GM12873 (cell line): ENCODE measurements at regions not wholly inside any gene's neighbourhood (a gene's known extent, or its start where the extent isn't known, plus 50 kb on each side); places are given as distances from the start of the nearest gene placed in this dataset.

Experiments used
- TF ChIP-seq, protein P1 (sequence below): IDR thresholded peaks from 2 replicates; pipeline ENCODE4 v1.5.1; 2012; ENCODE audit warnings: low read depth, mild to moderate bottlenecking, moderate library complexity, low read length, control low read depth; ENCODE audit not compliant: insufficient read depth; ENCODE audit errors: missing control alignments

GRCh38 chr4:156710365-156711192, 261.0 kb downstream of the PDGFC start:
- TF ChIP-seq, protein P1, sequence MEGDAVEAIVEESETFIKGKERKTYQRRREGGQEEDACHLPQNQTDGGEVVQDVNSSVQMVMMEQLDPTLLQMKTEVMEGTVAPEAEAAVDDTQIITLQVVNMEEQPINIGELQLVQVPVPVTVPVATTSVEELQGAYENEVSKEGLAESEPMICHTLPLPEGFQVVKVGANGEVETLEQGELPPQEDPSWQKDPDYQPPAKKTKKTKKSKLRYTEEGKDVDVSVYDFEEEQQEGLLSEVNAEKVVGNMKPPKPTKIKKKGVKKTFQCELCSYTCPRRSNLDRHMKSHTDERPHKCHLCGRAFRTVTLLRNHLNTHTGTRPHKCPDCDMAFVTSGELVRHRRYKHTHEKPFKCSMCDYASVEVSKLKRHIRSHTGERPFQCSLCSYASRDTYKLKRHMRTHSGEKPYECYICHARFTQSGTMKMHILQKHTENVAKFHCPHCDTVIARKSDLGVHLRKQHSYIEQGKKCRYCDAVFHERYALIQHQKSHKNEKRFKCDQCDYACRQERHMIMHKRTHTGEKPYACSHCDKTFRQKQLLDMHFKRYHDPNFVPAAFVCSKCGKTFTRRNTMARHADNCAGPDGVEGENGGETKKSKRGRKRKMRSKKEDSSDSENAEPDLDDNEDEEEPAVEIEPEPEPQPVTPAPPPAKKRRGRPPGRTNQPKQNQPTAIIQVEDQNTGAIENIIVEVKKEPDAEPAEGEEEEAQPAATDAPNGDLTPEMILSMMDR: no peak

- TF ChIP-seq, protein P1: no peak
Measured at GRCh38 chr4:156705311-156705710, 266.3 kb downstream of the PDGFC start.

GRCh38 chr4:156695163-156695562, 276.4 kb downstream of the PDGFC start:
- TF ChIP-seq, protein P1: no peak

- TF ChIP-seq, protein P1: no peak
Measured at GRCh38 chr4:156694413-156694812, 277.2 kb downstream of the PDGFC start.

DNA sequence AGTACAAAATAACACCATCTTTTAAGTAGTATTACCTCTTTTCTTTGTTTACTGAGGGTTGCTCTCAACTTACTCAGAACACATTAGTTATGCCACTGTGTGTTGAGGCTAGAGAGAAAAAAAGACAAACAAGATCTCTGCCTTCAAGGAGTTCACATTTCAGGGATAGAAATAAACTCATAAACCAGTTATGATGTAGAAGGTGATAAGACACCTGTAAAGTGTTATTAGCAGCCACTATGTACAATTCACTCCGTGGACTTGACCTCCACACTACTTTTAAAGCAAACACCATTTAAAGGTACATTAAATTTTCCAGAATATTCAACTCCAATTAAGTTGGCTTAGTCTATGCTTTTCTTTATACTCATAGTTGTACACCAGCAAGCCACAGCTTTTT, 278.0 kb downstream of the PDGFC start:
- TF ChIP-seq, protein P1: no peak

GRCh38 chr4:156692016-156692415, 279.6 kb downstream of the PDGFC start:
- TF ChIP-seq, protein P1: no peak

DNA sequence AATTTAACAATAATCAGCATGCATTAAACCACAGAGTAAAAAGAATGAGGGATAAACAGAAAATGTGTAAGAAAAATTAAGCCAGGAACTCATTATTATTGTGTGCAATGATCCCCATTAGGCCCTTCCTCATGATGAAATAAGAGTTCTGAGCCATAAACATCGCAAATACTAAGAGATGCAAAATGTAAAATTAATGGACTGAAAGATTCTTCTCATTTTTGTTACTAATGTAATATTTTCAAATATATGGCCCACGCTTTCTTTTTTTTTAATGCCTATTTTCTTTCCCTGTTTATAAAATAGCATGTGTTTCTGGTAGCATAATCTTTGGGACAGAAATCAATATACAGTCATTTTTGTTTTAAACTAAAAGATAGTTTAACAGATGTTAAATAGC, 281.0 kb downstream of the PDGFC start:
- TF ChIP-seq, protein P1: no peak
